Keratinocyte (primary cell): ENCODE measurements at regions not wholly inside any gene's neighbourhood (a gene's known extent, or its start where the extent isn't known, plus 50 kb on each side); places are given as distances from the start of the nearest gene placed in this dataset.

ENCODE experiments used
- CTCF ChIP-seq, 3 experiments: IDR thresholded peaks in 1 of 3; conservative IDR thresholded peaks in 1 of 3; optimal IDR thresholded peaks in 1 of 3; 2 replicates in 2 of 3; 3 replicates in 1 of 3; pipeline versions ENCODE3 to v1.5.1; 2011; ENCODE audit warnings: low read length in 3 of 3, mild to moderate bottlenecking in 3 of 3, moderate library complexity in 2 of 3, control low read depth in 1 of 3, inconsistent platforms in 1 of 3; ENCODE audit not compliant: insufficient read depth in 2 of 3; ENCODE audit errors: extremely low read depth in 1 of 3
- EZH2 ChIP-seq: IDR thresholded peaks from one replicate; pipeline ENCODE4 v1.6.1; 2012; ENCODE audit warnings: inconsistent platforms, mild to moderate bottlenecking, low read length, moderate library complexity

- TF ChIP-seq CTCF (optimal IDR thresholded peaks at IDR 0.05 in 1 of 3, IDR thresholded peaks at IDR 0.05 in 1 of 3, conservative IDR thresholded peaks at IDR 0.05 in 1 of 3; ENCODE audit: extremely low read depth in 1 of 3, insufficient read depth in 2 of 3, low read length in 3 of 3) (no peak), EZH2 (no peak)
Observed at GRCh38 chr4:184899261-184900134, 73.7 kb upstream of the ACSL1 start.
